Tibial artery (tissue), 4 donors: ENCODE measurements at regions not wholly inside any gene's neighbourhood (a gene's known extent, or its start where the extent isn't known, plus 50 kb on each side); places are given as distances from the start of the nearest gene placed in this dataset.
"Not testable (repeated sequence)": the region's sequence is repeated elsewhere in the genome, so short reads cannot be mapped to it uniquely, and the experiment has no call there.

Experiments
- DNase-seq, 2 donors: peaks; one replicate each; pipeline ENCODE4 v3.0.0-alpha.2; 2019
- H3K27ac ChIP-seq, 2 donors: fragments of 200-600 bp; sonication (generic) in 1 of 2; 1 replicate in 1 of 2; 2 replicates in 1 of 2; pipeline ENCODE4 v1.5.1; 2018 to 2019; ENCODE audit warnings: mild to moderate bottlenecking in 1 of 2
- H3K27me3 ChIP-seq, 2 donors: fragments of 200-600 bp; sonication (generic) in 1 of 2; one replicate each; pipeline versions ENCODE4 v1.5.1 to v1.6.0; 2016 to 2019
- H3K36me3 ChIP-seq, 3 donors: fragments of 200-600 bp; sonication (generic) in 2 of 3; one replicate each; pipeline ENCODE4 v1.5.1; 2016 to 2019; ENCODE audit warnings: mild to moderate bottlenecking in 2 of 3
- H3K4me1 ChIP-seq, 4 donors: fragments of 200-600 bp; sonication (generic) in 2 of 4; 1 replicate in 3 of 4; 2 replicates in 1 of 4; pipeline ENCODE4 v1.5.1; 2016 to 2019
- H3K4me3 ChIP-seq, 2 donors: fragments of 200-600 bp; sonication (generic) in 1 of 2; 1 replicate in 1 of 2; 2 replicates in 1 of 2; pipeline ENCODE4 v1.5.1; 2018 to 2019; ENCODE audit warnings: mild to moderate bottlenecking in 2 of 2
- H3K9me3 ChIP-seq, 3 donors: fragments of 200-600 bp; sonication (generic) in 1 of 3; one replicate each; pipeline ENCODE4 v1.5.1; 2016 to 2019
- intact Hi-C: fragments of 100-400 bp; cut with DNase I; formaldehyde crosslinking; loops from one replicate; pipeline ENCODE4 v1.15.0; 2023; ENCODE audit warnings: low total_unique reads

DNA sequence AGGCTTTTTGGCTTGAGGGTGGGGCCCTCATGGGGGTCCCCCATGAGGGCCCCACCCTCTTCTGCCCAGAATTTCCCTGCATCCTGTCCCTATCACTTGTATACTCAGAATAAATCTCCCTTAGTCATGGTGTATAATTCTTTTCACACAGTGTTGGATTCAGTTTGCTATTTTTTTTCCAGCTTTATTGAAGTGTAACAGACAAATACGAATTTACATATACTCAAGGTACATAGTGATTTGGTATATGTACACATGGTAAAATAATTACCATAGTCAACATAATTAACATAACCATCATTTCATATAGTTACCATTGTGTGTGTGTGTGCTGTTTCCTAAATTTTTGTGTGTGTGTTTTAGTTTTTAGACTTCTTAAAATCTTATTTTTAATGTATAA lies 289.4 kb downstream of the CNTNAP3B start:
- H3K36me3 ChIP-seq, H3K27ac ChIP-seq, H3K4me3 ChIP-seq, H3K27me3 ChIP-seq, intact Hi-C loops, DNase-seq, H3K9me3 ChIP-seq, H3K4me1 ChIP-seq: not testable (repeated sequence)

DNA sequence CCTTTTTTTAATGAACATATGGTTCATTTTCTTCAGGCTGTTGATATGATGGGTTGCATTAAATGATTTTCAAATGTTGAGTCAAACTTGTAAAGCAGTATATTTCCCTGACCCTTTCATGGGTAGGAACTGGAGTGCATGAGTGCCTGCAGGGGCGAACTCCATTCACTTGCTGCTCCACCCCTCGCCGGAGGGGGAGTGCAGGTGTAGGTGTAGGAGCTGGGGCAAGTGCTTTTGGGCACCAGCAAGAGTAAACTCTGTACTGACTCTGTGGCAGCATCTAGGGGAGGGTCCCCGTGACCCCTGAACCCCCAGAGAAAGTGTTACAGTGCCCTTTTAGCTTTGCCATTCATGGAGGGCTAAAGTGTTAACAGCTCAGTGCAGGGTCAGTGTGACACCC lies 290.3 kb downstream of the CNTNAP3B start:
- H3K27ac ChIP-seq, H3K4me1 ChIP-seq, H3K9me3 ChIP-seq, H3K36me3 ChIP-seq, intact Hi-C loops, DNase-seq, H3K4me3 ChIP-seq, H3K27me3 ChIP-seq: not testable (repeated sequence)

DNA sequence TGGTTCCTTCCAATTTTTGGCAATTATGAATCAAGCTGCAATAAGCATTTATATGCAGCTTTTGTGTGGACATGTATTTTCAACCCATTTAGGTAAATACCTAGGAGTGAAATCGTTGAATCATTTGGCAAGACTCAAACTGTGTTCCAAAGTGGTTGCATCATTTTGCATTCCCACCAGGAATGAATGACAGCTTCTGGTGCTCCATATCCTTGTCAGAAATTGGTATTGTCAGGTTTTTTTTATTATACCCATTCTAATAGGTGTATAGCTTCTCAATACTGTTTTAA lies 290.7 kb downstream of the CNTNAP3B start:
- H3K36me3 ChIP-seq: not testable (repeated sequence)

DNA sequence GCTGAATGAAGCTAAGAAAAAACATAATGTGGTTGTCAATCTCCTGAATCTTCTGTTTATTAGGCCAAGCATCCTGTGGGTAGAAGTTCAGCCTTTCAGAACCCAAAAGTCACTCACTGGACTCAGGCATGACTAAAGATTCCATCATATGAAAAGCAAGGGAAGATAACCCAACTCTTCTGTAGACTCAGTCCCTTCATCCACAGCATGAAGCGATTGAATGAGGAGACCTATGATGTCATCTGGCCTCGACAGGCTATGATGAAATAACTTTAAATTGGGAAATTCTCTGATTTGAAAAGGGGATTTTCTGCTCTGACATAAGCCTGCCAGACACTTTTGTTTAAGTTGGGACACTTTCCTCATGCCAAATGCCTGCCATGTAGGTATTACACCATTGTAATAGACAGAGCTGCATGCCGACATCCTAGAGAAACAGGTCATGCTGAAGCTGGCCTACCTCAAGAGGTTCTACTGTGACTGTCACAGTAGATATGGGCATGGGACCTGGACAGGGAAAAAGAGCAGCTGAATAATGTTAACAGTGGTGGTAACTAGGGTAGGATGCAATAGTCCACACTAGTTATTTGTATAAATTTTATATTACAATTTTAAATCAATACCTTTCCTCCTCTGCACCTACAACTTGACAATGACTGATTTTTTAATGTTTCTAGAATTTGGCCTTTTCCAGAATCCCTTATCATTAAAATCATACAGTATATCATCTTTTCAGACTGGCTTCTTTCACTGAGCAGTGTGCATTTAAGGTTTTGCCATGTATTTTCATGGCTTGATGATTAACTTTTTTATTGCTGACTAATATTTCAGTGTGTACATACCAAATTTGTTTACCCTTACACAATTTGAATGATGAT lies 291.3 kb downstream of the CNTNAP3B start:
- intact Hi-C loops, H3K4me3 ChIP-seq, H3K36me3 ChIP-seq, DNase-seq, H3K9me3 ChIP-seq, H3K27me3 ChIP-seq, H3K4me1 ChIP-seq, H3K27ac ChIP-seq: not testable (repeated sequence)

More for the DNA sequence above, 290.7 kb downstream of the CNTNAP3B start:
- H3K9me3 ChIP-seq, DNase-seq, H3K4me3 ChIP-seq, H3K27me3 ChIP-seq, H3K27ac ChIP-seq, H3K4me1 ChIP-seq, intact Hi-C loops: not testable (repeated sequence)

DNA sequence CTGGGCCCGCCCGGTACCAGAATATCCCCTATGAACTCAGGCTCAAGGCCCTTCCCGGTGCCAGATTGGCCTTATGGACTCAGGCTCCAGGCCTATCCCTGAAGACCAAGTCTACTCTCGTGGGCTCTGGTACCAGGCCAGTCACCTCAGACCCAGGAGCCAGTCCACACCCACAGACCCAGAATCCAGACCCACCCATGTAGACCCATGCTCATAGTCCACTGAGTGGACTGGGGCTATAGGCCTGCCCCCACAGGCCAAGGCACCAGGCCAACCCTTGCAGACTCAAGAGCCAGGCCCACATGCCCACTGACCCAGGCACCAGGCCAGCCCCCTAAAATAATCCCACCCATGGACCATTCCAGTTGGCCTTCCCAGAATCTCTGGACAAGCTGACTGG lies 296.1 kb downstream of the CNTNAP3B start:
- H3K9me3 ChIP-seq, H3K27me3 ChIP-seq, intact Hi-C loops, DNase-seq, H3K4me1 ChIP-seq, H3K36me3 ChIP-seq, H3K27ac ChIP-seq, H3K4me3 ChIP-seq: not testable (repeated sequence)

DNA sequence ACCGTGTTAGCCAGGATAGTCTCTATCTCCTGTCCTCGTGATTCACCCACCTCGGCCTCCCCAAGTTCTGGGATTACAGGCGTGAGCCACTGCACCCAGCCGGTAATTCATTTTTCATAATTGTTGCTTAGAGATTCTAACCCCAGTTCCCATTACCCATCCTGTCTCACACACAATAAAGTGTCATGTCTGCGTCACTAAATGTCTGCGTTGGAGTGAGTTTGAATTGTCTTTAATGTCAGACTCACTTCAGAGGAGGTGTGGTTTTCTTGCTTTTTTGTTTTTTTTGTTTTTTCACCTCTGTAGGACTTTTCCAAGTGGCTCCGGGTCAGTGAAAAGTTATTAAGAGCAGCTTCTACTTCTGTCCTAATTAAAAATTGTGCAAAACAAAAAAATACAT lies 304.5 kb downstream of the CNTNAP3B start:
- H3K4me1 ChIP-seq, H3K4me3 ChIP-seq, DNase-seq, intact Hi-C loops, H3K36me3 ChIP-seq, H3K9me3 ChIP-seq, H3K27ac ChIP-seq, H3K27me3 ChIP-seq: not testable (repeated sequence)

DNA sequence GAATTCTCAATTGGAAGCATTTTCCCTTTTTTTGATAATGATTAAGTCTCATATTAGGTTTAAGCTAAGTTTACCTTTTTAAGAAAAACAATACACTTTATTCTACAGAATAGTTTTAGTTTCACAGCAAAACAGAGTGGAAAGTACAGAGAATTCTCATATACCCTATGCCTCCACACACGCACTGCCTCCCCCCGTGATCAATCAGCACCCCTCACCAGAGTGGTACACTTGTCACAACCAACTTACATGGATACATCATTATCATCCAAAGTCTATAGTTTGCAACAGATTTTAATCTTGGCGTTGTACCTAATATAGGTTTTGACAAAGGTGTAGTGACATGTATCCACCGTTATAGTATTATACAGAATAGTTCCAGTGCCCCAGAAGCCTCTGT lies 326.5 kb downstream of the CNTNAP3B start:
- H3K27ac ChIP-seq, intact Hi-C loops, DNase-seq, H3K36me3 ChIP-seq, H3K27me3 ChIP-seq, H3K9me3 ChIP-seq, H3K4me1 ChIP-seq, H3K4me3 ChIP-seq: not testable (repeated sequence)

DNA sequence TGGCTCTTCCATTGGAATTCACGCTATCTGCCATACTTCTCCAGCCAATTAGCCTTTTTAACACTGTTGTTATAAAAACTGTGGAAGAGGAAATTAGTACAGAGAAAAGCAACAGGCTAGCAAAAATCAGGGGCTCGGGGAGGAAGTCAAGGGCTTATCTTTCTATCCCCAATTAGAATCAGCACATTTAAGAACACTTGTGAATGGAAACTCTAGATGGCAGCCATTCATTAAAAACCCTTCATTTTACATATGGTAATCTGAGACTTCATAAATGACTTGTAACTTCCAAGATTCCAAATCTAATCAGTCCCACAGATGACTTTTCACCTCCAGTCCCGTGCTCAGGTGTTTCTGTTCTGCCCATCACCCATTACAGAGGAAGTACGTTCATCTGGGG lies 330.5 kb downstream of the CNTNAP3B start:
- H3K36me3 ChIP-seq, H3K27me3 ChIP-seq, H3K4me3 ChIP-seq, H3K9me3 ChIP-seq, DNase-seq, H3K4me1 ChIP-seq, H3K27ac ChIP-seq, intact Hi-C loops: not testable (repeated sequence)

DNA sequence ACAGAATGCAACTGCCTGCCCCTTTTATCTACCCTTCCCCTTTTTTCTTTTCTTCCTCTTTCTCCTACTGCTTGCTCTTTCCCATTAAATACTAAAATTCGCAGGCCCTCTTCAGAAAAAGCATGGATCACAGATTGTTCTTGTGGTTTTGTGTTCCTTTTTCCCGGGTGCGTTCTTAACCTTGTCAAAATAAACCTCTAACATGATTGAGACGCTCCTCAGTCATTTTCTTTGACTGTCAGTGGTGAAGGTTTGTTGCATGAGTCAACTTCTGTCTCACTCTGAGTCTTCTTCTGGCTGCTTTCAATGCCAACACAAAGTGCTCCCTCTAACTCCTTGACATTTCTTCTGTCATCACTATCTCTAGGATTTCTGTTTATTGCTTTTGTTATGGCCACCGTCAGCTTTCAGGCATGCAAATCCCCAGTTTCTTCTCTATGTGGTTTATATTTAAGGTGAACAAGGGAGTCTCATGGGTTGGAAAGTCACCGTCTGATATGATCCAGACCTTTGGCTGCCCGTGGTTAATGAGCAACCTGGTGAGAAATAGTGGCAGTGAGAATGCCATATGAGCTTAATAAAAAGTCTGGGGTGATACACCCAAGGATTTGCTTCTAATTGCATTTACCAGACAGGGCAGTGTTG lies 338.4 kb downstream of the CNTNAP3B start:
- H3K27ac ChIP-seq, H3K4me3 ChIP-seq, H3K9me3 ChIP-seq, DNase-seq, H3K4me1 ChIP-seq, H3K36me3 ChIP-seq, H3K27me3 ChIP-seq, intact Hi-C loops: not testable (repeated sequence)

DNA sequence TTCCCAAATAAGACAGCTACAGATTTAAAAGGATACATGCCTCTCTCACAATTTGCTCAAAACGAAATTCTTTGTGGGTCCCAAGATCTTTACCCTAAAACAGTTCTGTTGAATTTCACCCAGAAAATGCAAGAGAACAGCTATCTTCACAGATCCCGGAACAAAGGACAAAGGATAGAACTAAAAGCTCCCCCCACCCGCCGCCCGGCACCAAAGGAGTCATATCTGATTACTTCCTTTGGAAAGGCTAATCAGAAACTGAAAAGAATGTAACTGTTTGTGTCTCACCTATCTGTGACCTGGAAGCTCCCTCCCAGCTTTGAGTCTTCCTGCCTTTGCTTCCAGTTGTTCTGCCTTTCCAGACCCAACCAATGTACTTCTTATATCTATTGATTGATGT lies 339.2 kb downstream of the CNTNAP3B start:
- H3K4me1 ChIP-seq, H3K27me3 ChIP-seq, H3K4me3 ChIP-seq, H3K27ac ChIP-seq, H3K36me3 ChIP-seq, H3K9me3 ChIP-seq, DNase-seq, intact Hi-C loops: not testable (repeated sequence)

DNA sequence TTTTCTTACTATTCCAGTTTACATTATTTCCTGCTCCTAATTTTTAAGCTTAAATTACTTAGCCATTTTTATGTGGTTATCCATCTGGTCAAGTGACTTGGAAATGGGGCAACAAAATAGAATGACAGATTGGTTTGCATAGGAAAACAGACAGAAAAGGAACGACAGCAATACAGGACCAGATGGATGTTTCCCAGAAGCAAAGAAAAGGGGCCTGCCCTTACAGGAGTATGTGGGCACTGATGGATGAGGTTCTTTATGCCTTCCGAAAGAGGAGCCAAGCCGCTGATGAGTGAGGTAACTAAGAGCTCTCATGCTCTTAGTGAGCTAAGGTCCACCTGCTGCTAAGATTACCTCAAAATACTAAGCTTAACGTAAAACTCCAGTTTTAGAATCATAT lies 339.8 kb downstream of the CNTNAP3B start:
- H3K9me3 ChIP-seq, H3K4me1 ChIP-seq, DNase-seq, H3K36me3 ChIP-seq, H3K27ac ChIP-seq, intact Hi-C loops, H3K4me3 ChIP-seq, H3K27me3 ChIP-seq: not testable (repeated sequence)

DNA sequence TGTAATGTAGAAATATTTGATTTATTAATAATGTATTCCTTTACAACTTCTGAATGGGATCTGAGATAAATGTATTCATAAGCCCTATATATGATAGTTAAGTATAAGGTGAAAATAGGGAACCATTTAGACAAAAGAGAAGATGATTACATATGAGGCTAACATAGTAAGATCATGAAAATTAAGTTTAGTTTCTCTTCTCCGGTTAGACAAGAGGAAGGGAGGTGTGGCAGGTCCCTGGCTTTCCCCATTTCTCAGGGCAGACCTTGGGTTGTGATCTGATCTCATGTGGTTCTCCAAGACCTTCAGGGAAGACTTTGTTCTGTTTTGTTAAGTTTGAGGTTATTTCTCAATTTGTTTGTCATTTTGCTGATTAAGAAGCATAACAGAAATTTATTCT lies 341.3 kb downstream of the CNTNAP3B start:
- intact Hi-C loops, H3K4me3 ChIP-seq, H3K27ac ChIP-seq, H3K27me3 ChIP-seq, H3K4me1 ChIP-seq, DNase-seq, H3K36me3 ChIP-seq, H3K9me3 ChIP-seq: not testable (repeated sequence)

DNA sequence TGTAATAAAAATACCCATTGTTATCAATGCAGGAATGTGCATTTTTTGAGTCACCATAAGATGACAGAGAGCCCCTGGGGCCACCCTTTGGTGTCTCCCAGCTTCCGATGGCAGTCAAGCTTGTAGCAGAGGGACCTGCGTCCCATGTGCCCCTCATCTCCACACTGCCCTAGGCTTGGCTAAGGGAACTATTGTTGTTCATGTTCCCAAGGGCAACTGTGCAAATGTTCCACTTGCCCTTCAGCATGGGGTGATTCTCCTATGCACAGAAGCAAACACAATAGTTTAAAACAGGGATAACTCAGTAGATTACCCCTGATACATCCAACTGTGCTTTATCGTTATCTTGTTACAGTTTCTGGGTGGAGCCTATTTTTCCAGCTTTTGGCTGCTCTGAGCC lies 342.0 kb downstream of the CNTNAP3B start:
- H3K9me3 ChIP-seq, H3K27ac ChIP-seq, H3K4me1 ChIP-seq, H3K27me3 ChIP-seq, H3K4me3 ChIP-seq, DNase-seq, intact Hi-C loops, H3K36me3 ChIP-seq: not testable (repeated sequence)

DNA sequence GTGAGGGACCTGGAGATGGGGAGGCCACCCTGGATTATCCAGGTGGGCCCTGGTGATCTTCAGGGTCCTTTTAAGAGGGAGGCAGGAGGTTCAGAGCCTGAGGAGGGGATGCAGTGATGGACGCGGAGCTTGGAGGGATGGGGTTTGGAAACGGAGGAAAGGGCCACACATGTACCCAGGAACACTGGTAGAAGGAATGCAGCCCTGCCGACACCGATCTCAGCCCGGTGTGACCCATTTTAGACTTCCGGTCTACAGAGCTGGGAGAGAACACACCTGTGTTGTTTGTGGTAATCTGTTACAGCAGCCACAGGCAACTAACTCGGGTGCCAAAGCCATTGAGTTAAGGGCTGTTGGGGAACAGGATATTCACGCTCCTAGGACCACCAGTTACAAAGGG lies 345.2 kb downstream of the CNTNAP3B start:
- H3K36me3 ChIP-seq, intact Hi-C loops, H3K27me3 ChIP-seq, H3K27ac ChIP-seq, H3K4me1 ChIP-seq, H3K4me3 ChIP-seq, DNase-seq, H3K9me3 ChIP-seq: not testable (repeated sequence)
